Epidermal melanocyte (primary cell): ENCODE measurements at regions not wholly inside any gene's neighbourhood (a gene's known extent, or its start where the extent isn't known, plus 50 kb on each side); places are given as distances from the start of the nearest gene placed in this dataset.
"Not testable (repeated sequence)": the region's sequence is repeated elsewhere in the genome, so short reads cannot be mapped to it uniquely, and the experiment has no call there.

Source experiments
- DNase-seq: peaks from one replicate; pipeline ENCODE4 v3.0.0; 2011; ENCODE audit warnings: low spot score; ENCODE audit not compliant: insufficient read length

GRCh38 chr1:223992456-223993246 lies 121.3 kb upstream of the FBXO28 start:
- peak; percentile 59 for DNase-seq

DNA sequence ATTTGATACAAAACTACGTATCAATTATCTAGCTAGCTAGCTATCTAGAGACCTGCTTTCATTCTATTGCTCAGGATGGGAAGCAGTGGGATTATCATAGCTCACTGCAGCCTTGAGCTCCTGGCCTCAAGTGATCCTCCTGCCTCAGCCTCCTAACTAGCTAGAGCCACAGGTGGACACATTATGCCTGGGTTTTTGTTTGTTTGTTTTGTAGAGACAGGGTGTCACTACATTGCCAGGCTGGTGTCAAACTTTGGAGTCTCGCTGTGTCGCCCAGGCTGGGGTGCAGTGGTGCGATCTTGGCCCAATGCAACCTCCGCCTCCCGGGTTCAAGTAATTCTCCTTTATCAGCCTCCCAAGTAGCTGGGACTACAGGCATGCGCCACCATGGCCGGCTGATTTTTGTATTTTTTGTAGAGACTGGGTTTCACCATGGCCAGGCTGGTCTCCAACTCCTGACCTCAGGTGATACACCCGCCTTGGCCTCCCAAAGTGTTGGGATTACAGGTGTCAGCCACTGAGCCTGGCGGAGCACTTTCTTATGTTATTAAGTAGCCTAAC lies 122.5 kb upstream of the FBXO28 start:
- not testable (repeated sequence) for DNase-seq

DNA sequence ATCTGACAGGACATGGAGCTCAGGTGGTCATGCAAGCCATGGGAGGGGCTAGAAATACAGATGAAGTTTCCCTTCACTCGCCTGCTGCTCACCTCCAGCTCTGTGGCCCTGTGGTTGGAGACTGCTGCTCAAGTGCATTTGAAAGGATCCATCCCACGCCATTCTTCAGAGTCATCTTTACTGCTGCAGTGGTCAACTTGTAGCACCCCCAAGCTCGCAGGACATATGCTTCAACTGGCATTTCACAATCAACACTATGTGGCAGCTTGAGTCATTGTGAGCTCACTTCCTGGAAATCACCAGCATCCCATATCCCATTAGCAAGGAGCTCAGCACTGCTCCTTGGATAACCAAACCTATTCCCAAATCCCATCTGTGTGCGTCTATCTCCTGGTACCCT lies 116.2 kb upstream of the TP53BP2 start:
- not testable (repeated sequence) for DNase-seq

DNA sequence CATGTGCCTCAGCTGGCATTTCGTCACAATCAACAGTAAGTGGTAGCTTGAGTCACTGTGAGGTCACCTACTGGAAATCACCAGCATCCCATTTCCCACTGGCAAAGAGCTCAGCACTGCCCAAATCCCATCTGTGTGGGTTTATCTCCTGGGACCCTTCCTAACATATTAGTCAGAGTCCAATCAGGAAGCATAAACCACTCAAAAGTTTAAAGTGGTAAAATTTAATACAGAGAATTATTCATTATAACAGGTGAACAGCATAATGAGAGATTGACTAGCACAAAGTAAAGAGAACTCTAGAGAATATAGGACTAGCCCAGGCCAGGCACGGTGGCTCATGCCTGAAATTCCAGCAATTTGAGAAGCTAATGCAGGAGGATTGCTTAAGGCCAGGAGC lies 107.1 kb upstream of the TP53BP2 start:
- not testable (repeated sequence) for DNase-seq

DNA sequence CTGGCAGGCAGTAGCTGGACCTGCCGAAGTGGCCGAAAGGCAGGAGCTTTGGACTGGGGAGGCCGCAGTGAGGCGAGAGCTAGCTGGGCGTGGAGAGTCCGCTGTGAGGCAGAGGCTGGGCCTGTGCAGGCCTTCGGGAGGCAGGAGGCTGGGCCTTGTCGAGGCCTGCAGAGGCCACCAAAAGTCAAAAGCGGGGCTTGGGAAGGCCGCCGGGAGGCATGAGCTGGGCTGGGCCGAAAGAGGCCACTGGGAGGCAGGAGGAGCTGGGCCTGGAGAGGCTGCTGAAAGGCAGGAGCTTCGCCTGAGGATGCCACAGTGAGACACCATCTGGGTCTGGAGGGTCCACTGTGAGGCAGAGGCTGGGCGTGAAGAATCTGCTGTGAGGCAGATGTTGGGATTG lies 105.8 kb upstream of the TP53BP2 start:
- not testable (repeated sequence) for DNase-seq

- DNase-seq: not testable (repeated sequence)
Measured at GRCh38 chr1:223949944-223950343, 104.2 kb upstream of the TP53BP2 start.

- not testable (repeated sequence) for DNase-seq
Measured at GRCh38 chr1:223948041-223948440, 102.3 kb upstream of the TP53BP2 start.

- not testable (repeated sequence) for DNase-seq
Measured at GRCh38 chr1:223936592-223936991, 90.8 kb upstream of the TP53BP2 start.

DNA sequence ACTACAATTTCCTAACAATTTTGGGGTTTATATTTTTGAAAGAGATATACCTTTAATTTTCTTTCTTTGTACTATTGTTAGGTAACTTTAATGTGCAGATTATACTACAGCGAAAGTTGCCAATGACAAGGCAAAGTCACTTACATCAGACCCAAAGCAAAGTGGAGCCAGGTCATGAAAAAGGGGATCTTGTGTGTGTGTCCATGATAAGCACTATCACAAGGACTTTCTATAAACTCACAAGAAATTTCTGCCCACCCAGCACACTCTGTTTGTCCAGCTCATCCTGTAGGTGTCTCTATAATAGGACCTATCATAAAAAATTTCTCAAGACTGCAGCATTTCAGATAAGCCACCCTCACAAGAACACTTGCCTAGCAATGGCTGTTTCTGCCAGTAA lies 85.7 kb upstream of the TP53BP2 start:
- not testable (repeated sequence) for DNase-seq

DNA sequence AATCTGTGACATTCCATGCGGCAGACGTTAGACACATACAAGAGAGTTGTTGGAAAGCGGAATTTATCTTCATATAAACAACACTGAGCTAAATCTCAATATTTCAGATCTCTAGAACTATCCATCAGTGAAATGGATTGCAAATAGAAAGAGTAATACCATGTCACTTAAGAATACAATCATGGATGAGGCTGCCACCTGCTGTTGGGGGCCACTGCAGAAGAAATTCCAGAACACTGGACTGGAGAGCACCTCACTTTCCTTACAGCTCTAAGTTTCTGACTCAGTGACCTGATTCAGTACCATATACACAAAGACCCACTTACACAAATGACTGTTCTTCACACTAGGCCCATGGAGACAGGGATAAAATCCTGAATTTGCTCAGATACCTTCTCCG lies 75.1 kb upstream of the TP53BP2 start:
- DNase-seq: not testable (repeated sequence)

DNA sequence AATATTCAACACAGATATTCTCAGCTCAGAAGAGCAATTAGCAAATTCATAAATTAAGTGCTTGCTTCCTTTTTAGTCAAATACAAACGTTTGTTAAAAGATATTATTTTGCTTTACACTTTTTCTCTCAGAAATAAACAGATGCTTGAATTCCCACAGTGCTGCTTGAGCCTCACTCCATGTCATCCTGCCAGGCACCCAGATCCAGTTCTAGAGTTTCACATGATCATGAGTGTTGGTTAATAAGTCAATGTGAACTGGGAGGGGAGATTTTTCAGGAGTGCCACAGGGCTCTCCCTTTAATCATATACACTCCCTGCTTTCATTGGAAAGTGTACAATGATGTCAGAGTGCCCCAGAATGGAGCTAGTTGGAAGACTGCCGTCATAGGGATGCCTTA lies 69.7 kb upstream of the TP53BP2 start:
- DNase-seq: not testable (repeated sequence)

DNA sequence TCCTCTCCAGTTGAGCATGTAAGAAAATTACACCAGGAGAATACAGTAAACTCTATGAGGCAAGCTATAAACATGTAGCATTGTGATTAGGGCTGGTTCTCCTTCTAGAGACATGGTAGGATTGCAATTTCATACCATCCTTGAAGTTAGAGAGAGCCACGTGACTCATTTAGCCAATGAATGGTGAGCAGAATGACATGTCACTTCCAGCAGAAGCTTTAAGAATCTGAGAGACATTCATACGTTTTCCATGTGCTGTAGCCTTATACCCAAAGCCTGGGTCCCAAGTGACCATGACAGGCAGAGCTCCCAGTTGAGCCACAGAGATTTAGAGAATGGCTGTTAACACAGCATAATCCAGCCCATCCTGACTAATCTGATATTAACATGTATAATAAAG lies 68.0 kb upstream of the TP53BP2 start:
- DNase-seq: not testable (repeated sequence)

DNA sequence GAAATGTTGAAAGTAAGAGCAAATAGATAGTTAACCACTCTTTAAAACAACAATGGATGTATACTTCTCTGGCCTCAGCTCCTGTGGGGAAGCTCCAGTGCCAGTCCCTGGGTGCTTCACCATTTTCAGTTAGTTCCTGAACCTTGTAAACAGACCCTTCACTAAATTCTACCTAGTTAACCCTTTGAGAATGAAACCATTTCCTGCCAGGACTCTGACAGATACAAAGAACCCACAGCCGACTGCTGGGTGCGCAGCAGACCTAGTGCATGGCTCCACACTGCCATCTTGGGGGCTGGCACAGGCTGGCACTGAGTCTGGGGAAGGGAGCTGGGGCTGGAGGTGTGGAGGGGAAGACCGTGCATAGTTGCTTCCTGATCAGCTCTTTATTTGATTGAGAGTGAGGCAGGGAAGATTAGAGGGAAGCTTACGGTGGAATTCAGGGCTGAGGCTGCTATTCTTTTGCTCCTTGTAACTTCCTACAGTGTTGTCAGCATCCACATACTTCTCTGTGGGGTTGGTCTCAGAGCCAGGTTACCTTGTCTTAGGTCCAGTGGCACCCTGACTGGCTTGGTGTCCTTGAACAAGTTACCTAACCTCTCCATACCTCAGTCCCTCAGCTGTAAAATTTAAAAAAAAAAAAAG lies 62.3 kb upstream of the TP53BP2 start:
- not testable (repeated sequence) for DNase-seq

- DNase-seq: not testable (repeated sequence)
Measured at GRCh38 chr1:223903221-223903620, 57.5 kb upstream of the TP53BP2 start.

GRCh38 chr1:223899775-223900174 lies 54.0 kb upstream of the TP53BP2 start:
- DNase-seq: not testable (repeated sequence)

DNA sequence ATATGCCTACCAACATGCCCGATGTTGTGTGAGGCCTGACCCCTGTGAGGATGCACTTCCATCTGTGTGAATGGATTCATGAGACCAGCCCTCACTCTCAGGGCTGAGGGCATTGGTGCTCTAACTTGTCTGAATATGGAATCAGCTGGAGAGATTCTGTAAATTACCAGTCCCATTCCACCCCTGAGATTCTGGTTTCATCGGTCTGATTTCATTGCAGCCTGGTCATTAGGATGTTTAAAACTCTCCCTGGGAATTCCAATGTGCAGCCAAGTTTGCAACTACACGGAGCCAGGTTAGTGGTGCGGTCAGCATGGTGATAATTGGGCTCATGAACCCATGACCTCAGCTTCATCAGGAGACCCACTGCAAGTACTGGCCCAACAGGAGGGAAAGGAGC lies 51.4 kb upstream of the TP53BP2 start:
- not testable (repeated sequence) for DNase-seq

DNA sequence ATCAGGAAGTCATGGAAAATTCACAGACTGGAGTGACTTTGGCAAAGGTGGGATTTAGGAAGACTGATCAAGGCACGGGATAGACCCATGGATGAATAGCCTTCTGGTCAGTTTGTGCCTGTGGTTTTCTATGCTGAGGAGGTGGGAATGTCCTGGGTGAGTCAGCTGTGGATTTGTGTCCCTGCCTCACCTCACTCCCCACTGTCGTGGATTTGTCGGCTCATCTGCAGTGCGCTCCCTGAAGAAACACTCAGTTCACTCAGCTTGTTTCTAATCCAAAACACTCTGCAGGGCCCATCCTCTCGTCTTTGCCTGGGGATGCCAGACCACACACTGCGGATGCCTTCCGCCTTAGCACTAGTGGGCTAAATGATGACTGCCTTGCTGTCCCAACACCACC lies 50.2 kb upstream of the TP53BP2 start:
- not testable (repeated sequence) for DNase-seq
